GM19023 (cell line): ENCODE measurements at regions not wholly inside any gene's neighbourhood (a gene's known extent, or its start where the extent isn't known, plus 50 kb on each side); places are given as distances from the start of the nearest gene placed in this dataset.

Source experiments
- ATAC-seq: cut with Tn5 transposase; IDR thresholded peaks from one replicate; pipeline ENCODE4 v1.9.1; 2021; ENCODE audit warnings: mild to moderate bottlenecking, moderate library complexity; ENCODE audit not compliant: unreplicated experiment

- no peak for ATAC-seq
Observed at GRCh38 chr14:95387826-95388445, 68.2 kb upstream of the CLMN start.

DNA sequence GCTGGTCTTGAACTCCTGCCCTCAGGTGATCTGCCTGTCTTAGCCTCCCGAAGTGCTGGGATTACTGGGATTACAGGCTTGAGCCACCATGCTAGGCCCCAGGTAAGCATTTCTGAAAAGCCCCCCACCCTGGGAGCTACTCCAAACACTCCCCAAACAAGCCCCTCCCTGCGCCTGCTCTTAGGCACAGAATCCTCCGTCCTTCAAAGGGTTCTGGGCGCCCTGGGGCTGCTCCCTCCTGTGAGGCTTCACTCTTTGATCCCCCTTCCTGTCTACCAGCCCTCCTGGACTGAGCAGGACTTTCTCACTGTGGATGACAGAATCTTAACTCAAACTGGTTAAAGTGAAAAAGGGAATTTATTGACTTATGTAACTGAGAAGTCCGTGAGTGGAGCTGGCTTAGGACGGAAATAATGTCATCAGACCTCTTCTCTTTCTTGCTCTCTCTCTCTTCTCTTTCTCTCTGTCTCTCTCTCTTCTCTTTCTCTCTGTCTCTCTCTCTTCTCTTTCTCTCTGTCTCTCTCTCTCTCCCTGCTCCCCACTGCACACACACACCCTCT is 66.9 kb upstream of the CLMN start:
- no peak for ATAC-seq

GRCh38 chr14:95385701-95386100 is 66.0 kb upstream of the CLMN start:
- ATAC-seq: no peak

DNA sequence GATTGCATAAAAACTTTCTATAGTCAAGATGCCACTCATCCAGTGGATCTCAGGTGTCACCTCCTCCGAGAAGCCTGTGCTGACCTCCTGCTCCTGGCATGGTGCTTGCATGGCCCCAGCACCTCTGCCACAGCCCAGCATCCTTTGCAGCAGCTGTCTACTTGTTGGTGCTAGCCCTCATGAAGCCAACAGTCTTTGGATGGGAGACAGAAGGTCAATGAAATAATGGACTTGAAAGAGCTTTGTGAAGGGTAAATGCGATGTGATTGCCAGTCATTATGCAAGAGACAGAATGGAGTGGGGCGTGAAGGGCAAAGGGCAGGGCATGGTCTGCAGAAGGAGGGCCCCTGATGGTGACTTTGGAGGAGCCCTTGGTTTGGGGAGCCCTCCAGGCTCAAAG is 63.0 kb upstream of the CLMN start:
- ATAC-seq: no peak

DNA sequence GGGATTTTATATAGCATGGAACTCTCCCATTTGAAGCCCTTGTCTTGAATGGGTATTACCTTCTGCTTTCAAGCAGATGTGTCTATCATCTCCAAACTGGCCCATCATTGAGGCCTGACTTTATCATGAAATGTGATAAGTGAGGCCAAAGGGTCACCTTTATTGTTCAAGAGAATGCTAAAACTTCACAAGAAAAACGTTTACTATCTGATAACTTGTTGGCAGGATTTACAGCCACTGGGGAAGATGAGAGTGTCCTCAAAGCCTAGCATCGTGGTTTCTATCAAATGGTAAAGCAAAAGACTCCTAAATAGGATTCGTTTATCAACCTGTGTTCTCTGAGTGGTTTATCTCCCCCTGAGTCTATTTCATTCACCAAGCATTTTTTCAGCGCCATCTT is 62.0 kb upstream of the CLMN start:
- no peak for ATAC-seq

GRCh38 chr14:95380350-95381042 is 60.8 kb upstream of the CLMN start:
- no peak for ATAC-seq

DNA sequence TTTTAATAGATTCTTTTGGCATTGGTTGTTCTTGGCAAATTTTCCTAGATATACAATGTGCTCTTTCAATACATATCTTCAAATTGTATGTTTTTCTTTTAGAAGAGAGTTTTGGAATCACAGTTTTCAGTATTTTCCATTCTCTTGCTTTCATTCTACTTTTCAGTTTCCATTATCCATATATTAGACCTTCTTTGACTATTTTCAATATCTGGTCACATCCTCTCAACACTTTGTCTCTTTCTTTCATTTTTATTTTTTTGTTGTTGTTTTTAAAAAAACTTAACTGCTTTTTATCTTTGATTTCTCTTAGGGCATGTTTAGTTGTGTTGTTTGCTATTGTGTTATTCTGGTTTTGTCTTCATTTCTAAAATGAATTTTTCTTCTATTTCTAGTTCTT is 59.9 kb upstream of the CLMN start:
- no peak for ATAC-seq

- ATAC-seq: no peak
Observed at GRCh38 chr14:95375539-95376109, 55.9 kb upstream of the CLMN start.

DNA sequence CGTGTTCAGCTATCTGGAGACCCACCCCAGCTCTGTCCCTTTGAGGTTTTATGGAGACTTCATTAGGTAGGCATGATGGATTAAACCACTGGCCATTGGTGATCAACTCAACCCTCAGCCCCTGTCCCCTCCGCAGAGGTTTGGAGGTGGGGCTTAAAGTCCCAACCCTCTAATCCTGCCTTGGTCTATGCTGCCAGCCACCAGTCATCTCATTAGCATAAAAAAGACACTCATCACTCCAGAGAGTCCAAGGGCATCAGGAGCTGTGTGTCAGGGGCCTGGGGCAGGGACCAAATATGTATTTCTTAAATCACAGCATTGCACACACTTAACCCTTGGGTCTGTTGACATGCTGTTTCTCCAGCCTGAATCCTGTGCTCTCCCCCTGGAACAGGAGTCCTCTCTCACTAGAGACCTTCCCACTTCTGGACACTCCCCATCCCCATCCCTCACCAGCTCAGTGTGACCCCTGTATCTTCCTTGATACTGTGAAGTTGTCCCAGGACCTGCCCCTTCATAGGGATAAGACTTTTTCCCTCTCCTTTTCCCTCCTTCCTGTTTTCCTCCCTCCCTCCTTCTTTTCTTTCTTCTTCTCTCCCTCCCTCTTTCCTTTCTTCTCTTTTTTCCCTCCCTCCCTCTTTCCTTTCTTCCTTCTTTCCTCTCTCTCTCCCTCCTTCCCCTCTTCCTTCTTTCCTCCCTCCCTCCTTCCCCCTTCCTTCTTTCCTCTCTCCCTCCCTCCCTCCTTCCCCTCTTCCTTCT is 54.7 kb upstream of the CLMN start:
- no peak for ATAC-seq

GRCh38 chr14:95370076-95370475 is 50.4 kb upstream of the CLMN start:
- ATAC-seq: no peak
